H1 (cell line): ENCODE measurements at regions not wholly inside any gene's neighbourhood (a gene's known extent, or its start where the extent isn't known, plus 50 kb on each side); places are given as distances from the start of the nearest gene placed in this dataset.

Experiments used
- CTCF ChIA-PET: fragments of 300-600 bp; sonication (Branson Sonifier 250); formaldehyde crosslinking; loops from one replicate; lab custom pipeline; 2021; ENCODE audit not compliant: partially characterized antibody; lab: Charles Lee
- POLR2A ChIA-PET: fragments of 300-600 bp; sonication (Branson Sonifier 250); formaldehyde crosslinking; loops from one replicate; lab custom pipeline; 2021; ENCODE audit warnings: inconsistent platforms; ENCODE audit not compliant: partially characterized antibody; lab: Charles Lee
- DNase-seq, 2 experiments: peaks; one replicate each; pipeline versions ENCODE4 v3.0.0 to v3.0.0-alpha.2; 2010 to 2022; ENCODE audit warnings: low spot score in 2 of 2, low read depth in 1 of 2, mixed read lengths in 1 of 2
- FAIRE-seq: peaks from 2 replicates; lab custom pipeline; 2011; peaks lifted over from hg19 to GRCh38; lab: Jason Lieb, UNC
- H2AFZ ChIP-seq: 2 replicates; pipeline ENCODE4 v1.8.1; 2012; ENCODE audit warnings: low read length, inconsistent platforms
- H2AK5ac ChIP-seq: 2 replicates; pipeline ENCODE4 v1.6.1; 2013; ENCODE audit warnings: low read depth, low read length
- H2BK120ac ChIP-seq: replicated peaks from 2 replicates; pipeline ENCODE3; 2013; ENCODE audit warnings: low read depth, low read length, inconsistent platforms
- H2BK12ac ChIP-seq: 2 replicates; pipeline ENCODE4 v1.6.1; 2013; ENCODE audit warnings: low read depth, low read length
- H2BK15ac ChIP-seq: 2 replicates; pipeline ENCODE4 v1.6.1; 2013; ENCODE audit warnings: low read length
- H2BK20ac ChIP-seq: 2 replicates; pipeline ENCODE4 v1.6.1; 2013; ENCODE audit warnings: low read length
- H2BK5ac ChIP-seq: 2 replicates; pipeline ENCODE4 v1.6.1; 2013; ENCODE audit warnings: low read depth, low read length
- H3K14ac ChIP-seq: 2 replicates; pipeline ENCODE4 v1.6.1; 2013; ENCODE audit warnings: inconsistent platforms; ENCODE audit not compliant: insufficient read length
- H3K18ac ChIP-seq: 2 replicates; pipeline ENCODE4 v1.6.1; 2013; ENCODE audit warnings: low read length; ENCODE audit errors: extremely low read depth
- H3K23ac ChIP-seq: 2 replicates; pipeline ENCODE4 v1.6.1; 2013; ENCODE audit warnings: inconsistent platforms; ENCODE audit not compliant: insufficient read length
- H3K23me2 ChIP-seq: 2 replicates; pipeline ENCODE4 v1.6.1; 2013; ENCODE audit warnings: low read depth, low read length
- H3K27ac ChIP-seq: 2 replicates; pipeline ENCODE4 v1.6.1; 2011; ENCODE audit warnings: low read depth, low read length, inconsistent platforms
- H3K27me3 ChIP-seq, 4 experiments: replicated peaks in 1 of 4; 1 replicate in 1 of 4; 2 replicates in 3 of 4; pipeline versions ENCODE4 v1.6.1 to v1.8.1; 2011 to 2013; ENCODE audit warnings: low read length in 3 of 4, mild to moderate bottlenecking in 3 of 4, inconsistent platforms in 2 of 4, mixed read lengths in 2 of 4, moderate library complexity in 1 of 4; ENCODE audit not compliant: control insufficient read depth in 3 of 4, insufficient read depth in 3 of 4; ENCODE audit errors: extremely low read depth in 1 of 4
- H3K36me3 ChIP-seq, 4 experiments: 2 replicates each; pipeline versions ENCODE4 v1.6.1 to v1.8.1; 2011 to 2013; ENCODE audit warnings: mild to moderate bottlenecking in 4 of 4, low read length in 3 of 4, moderate library complexity in 2 of 4, control low read depth in 1 of 4, inconsistent platforms in 1 of 4; ENCODE audit not compliant: insufficient read depth in 4 of 4, control insufficient read depth in 2 of 4
- H3K4ac ChIP-seq: replicated peaks from 2 replicates; pipeline ENCODE3; 2013; ENCODE audit warnings: low read length, low read depth, mixed read lengths, inconsistent platforms; ENCODE audit not compliant: insufficient read length
- H3K4me1 ChIP-seq, 4 experiments: replicated peaks in 1 of 4; 1 replicate in 1 of 4; 2 replicates in 3 of 4; pipeline versions ENCODE4 v1.6.1 to v1.8.1; 2011 to 2013; ENCODE audit warnings: low read length in 3 of 4, inconsistent platforms in 2 of 4, mixed read lengths in 1 of 4; ENCODE audit not compliant: insufficient read depth in 4 of 4, control insufficient read depth in 3 of 4
- H3K4me2 ChIP-seq, 2 experiments: 2 replicates each; pipeline versions ENCODE4 v1.6.1 to v1.8.1; 2011 to 2013; ENCODE audit warnings: low read depth in 2 of 2, low read length in 2 of 2, control low read depth in 1 of 2, inconsistent platforms in 1 of 2, mild to moderate bottlenecking in 1 of 2; ENCODE audit not compliant: insufficient read depth in 1 of 2
- H3K4me3 ChIP-seq, 4 experiments: fragments of 200-600, 300-600 bp in 1 of 4; sonication (generic), shearing (Covaris generic), sonication (Bioruptor Twin) in 1 of 4; 2 replicates each; pipeline versions ENCODE4 v1.5.1 to v1.8.1; 2011 to 2016; ENCODE audit warnings: low read length in 4 of 4, low read depth in 3 of 4, control low read depth in 2 of 4, inconsistent platforms in 2 of 4, mild to moderate bottlenecking in 2 of 4, mixed read lengths in 1 of 4, moderate library complexity in 1 of 4; ENCODE audit not compliant: insufficient read depth in 2 of 4; ENCODE audit errors: extremely low read depth in 1 of 4
- H3K56ac ChIP-seq: replicated peaks from 2 replicates; pipeline ENCODE3; 2013; ENCODE audit warnings: low read depth, mild to moderate bottlenecking, mixed read lengths, low read length, inconsistent platforms; ENCODE audit not compliant: insufficient read length
- H3K79me1 ChIP-seq: 2 replicates; pipeline ENCODE4 v1.6.1; 2013; ENCODE audit warnings: low read depth, low read length, control low read depth
- H3K79me2 ChIP-seq, 2 experiments: 2 replicates each; pipeline versions ENCODE4 v1.6.1 to v1.8.1; 2012 to 2013; ENCODE audit warnings: low read length in 2 of 2, mild to moderate bottlenecking in 2 of 2, inconsistent platforms in 1 of 2; ENCODE audit not compliant: insufficient read depth in 2 of 2, control insufficient read depth in 1 of 2
- H3K9ac ChIP-seq, 4 experiments: replicated peaks in 1 of 4; 1 replicate in 1 of 4; 2 replicates in 3 of 4; pipeline versions ENCODE4 v1.6.1 to v1.8.1; 2011 to 2013; ENCODE audit warnings: low read depth in 3 of 4, low read length in 3 of 4, control low read depth in 2 of 4, mild to moderate bottlenecking in 2 of 4, moderate library complexity in 2 of 4, inconsistent platforms in 1 of 4; ENCODE audit errors: extremely low read depth in 1 of 4
- H3K9me3 ChIP-seq, 2 experiments: 2 replicates each; pipeline versions ENCODE4 v1.6.1 to v1.8.1; 2012 to 2013; ENCODE audit warnings: mild to moderate bottlenecking in 2 of 2, moderate library complexity in 2 of 2, control low read depth in 1 of 2, inconsistent platforms in 1 of 2, low read depth in 1 of 2, low read length in 1 of 2, mixed read lengths in 1 of 2; ENCODE audit not compliant: insufficient read depth in 2 of 2
- H4K20me1 ChIP-seq, 2 experiments: replicated peaks in 1 of 2; 2 replicates each; pipeline versions ENCODE3 to v1.8.1; 2011 to 2013; ENCODE audit warnings: inconsistent platforms in 2 of 2, low read length in 2 of 2, mild to moderate bottlenecking in 1 of 2; ENCODE audit not compliant: insufficient read depth in 2 of 2, control insufficient read depth in 1 of 2
- H4K5ac ChIP-seq: 2 replicates; pipeline ENCODE4 v1.6.1; 2013; ENCODE audit warnings: low read length, low read depth, mixed read lengths, inconsistent platforms; ENCODE audit not compliant: insufficient read length
- H4K8ac ChIP-seq: 2 replicates; pipeline ENCODE4 v1.8.0; 2013; ENCODE audit warnings: mild to moderate bottlenecking, moderate library complexity, low read length, inconsistent platforms; ENCODE audit not compliant: insufficient read depth; ENCODE audit errors: extremely low read depth
- H4K91ac ChIP-seq: replicated peaks from 2 replicates; pipeline ENCODE3; 2013; ENCODE audit warnings: low read length, mixed read lengths, inconsistent platforms; ENCODE audit not compliant: insufficient read length
- CTCF ChIP-seq, 3 experiments: IDR thresholded peaks; 1 replicate in 2 of 3; 2 replicates in 1 of 3; pipeline versions ENCODE4 v1.5.1 to v1.6.1; 2011; ENCODE audit warnings: low read length in 3 of 3, mild to moderate bottlenecking in 3 of 3, inconsistent platforms in 2 of 3, low read depth in 1 of 3, moderate library complexity in 1 of 3; ENCODE audit not compliant: insufficient read depth in 1 of 3; ENCODE audit errors: control extremely low read depth in 1 of 3
- E2F6 ChIP-seq: IDR thresholded peaks from 2 replicates; pipeline ENCODE4 v1.6.1; 2012; ENCODE audit warnings: inconsistent platforms
- EP300 ChIP-seq, 2 experiments: IDR thresholded peaks; 1 replicate in 1 of 2; 2 replicates in 1 of 2; pipeline ENCODE4 v1.6.1; 2011 to 2012; ENCODE audit warnings: low read depth in 2 of 2, low read length in 2 of 2, mild to moderate bottlenecking in 2 of 2, borderline replicate concordance in 1 of 2, inconsistent platforms in 1 of 2, moderate library complexity in 1 of 2
- MAX ChIP-seq: IDR thresholded peaks from 2 replicates; pipeline ENCODE4 v1.6.1; 2012; ENCODE audit warnings: inconsistent platforms
- POLR2AphosphoS5 ChIP-seq: IDR thresholded peaks from 2 replicates; pipeline ENCODE4 v1.6.1; 2011; ENCODE audit warnings: low read depth, low read length
- RAD21 ChIP-seq, 2 experiments: IDR thresholded peaks in 1 of 2; conservative IDR thresholded peaks in 1 of 2; 2 replicates each; pipeline ENCODE4 v1.6.1; 2011; ENCODE audit warnings: low read depth in 2 of 2, low read length in 2 of 2, improper control_type of control experiment in 1 of 2, inconsistent platforms in 1 of 2, mild to moderate bottlenecking in 1 of 2, moderate library complexity in 1 of 2
- YY1 ChIP-seq: IDR thresholded peaks from 2 replicates; pipeline ENCODE4 v1.6.1; 2011; ENCODE audit warnings: low read depth, mild to moderate bottlenecking, low read length
- WGBS, 2 experiments: shearing (Covaris generic) in 1 of 2; methylation state at CpG; one replicate each; pipeline versions ENCODE4 v1.1.6 to v1.1.7; 2013 to 2015; ENCODE audit warnings: low lambda C conversion rate in 2 of 2, mixed read lengths in 2 of 2, inconsistent platforms in 1 of 2, low coverage in 1 of 2, missing lambda C conversion rate in 1 of 2; ENCODE audit not compliant: insufficient replicate concordance in 2 of 2, insufficient coverage in 1 of 2, insufficient read length in 1 of 2; ENCODE audit errors: extremely low coverage in 1 of 2, missing lambda C conversion rate in 1 of 2; 5-methylcytosine and 5-hydroxymethylcytosine counted together

- Histone ChIP-seq H4K5ac (no peak overlapping the region), H3K56ac (no peak overlapping the region), H3K4me3 (no peak overlapping the region), H2AK5ac (no peak overlapping the region), H2BK15ac (no peak overlapping the region), H4K91ac (no peak overlapping the region), H3K27me3 (peaks cover 0 to 1% (median 0%) of the 10 kb centered on the region in 4 experiments; a peak in 1 of 7 replicates), H3K4ac (no peak overlapping the region), H2BK20ac (no peak overlapping the region), H3K18ac (no peak overlapping the region), H3K4me2 (no peak overlapping the region), H3K79me1 (no peaks in the 10 kb centered on the region), H3K79me2 (no peaks in the 10 kb centered on the region), H3K27ac (no peak overlapping the region), H2BK5ac (no peak overlapping the region), H3K9ac (no peak overlapping the region), H3K23me2 (no peaks in the 10 kb centered on the region)
- DNase-seq (peak; percentile 33 to 67), FAIRE-seq (peak; percentile 93)
- ChIA-PET POLR2A (no interaction called here), CTCF (interaction anchor here (0.6 to 2.4 kb wide), 12 partner anchors 8 to 1069 kb away, joined by 3 to 9 read pairs (median 3); no protein-coding TSS in a partner anchor)
- 62% methylated on average over 3 of the region's 3 CpGs; no CpG with 5 or more reads in 1 of the 2 experiments for WGBS, 2 experiments
- TF ChIP-seq MAX, result 0 out of 2 replicates have a peak, but pooled peaks have one; percentile 48
- TF ChIP-seq E2F6, result peak; percentile 18; the same call in 1 of the 2 replicates
- no peak for TF ChIP-seq EP300 (IDR thresholded peaks at IDR 0.05; ENCODE audit: borderline replicate concordance in 1 of 2, low read depth in 2 of 2, low read length in 2 of 2)
- TF ChIP-seq YY1, result peak; percentile 94
- peak; percentile 33 to 77 (median 62) for TF ChIP-seq CTCF (IDR thresholded peaks at IDR 0.05; ENCODE audit: control extremely low read depth in 1 of 3, insufficient read depth in 1 of 3, low read depth in 1 of 3, low read length in 3 of 3)
- no peak for TF ChIP-seq POLR2AphosphoS5
- TF ChIP-seq RAD21 (IDR thresholded peaks at IDR 0.05 in 1 of 2, conservative IDR thresholded peaks at IDR 0.05 in 1 of 2; ENCODE audit: low read depth in 2 of 2, low read length in 2 of 2), result peak; percentile 94
- TF ChIP-seq, all 59 proteins: peak for 5
- Histone ChIP-seq H4K8ac (no peak overlapping the region), H2AFZ (peak overlapping the region; percentile 99), H3K14ac (no peak overlapping the region), H2BK12ac (no peak overlapping the region), H4K20me1 (no peaks in the 10 kb centered on the region), H3K23ac (no peak overlapping the region), H3K9me3 (peaks cover 0 to 6% of the 10 kb centered on the region in 2 experiments; a peak in 1 of 4 replicates), H2BK120ac (no peak overlapping the region), H3K4me1 (no peaks in the 10 kb centered on the region), H3K36me3 (no peaks in the 10 kb centered on the region)
Measured at GRCh38 chr10:10677479-10677878, 340.2 kb upstream of the CELF2 start.
